NCI-H2227 (cell line): ENCODE measurements at regions not wholly inside any gene's neighbourhood (a gene's known extent, or its start where the extent isn't known, plus 50 kb on each side); places are given as distances from the start of the nearest gene placed in this dataset.

Source experiments
- DNase-seq: peaks from one replicate; lab custom pipeline; 2025; ENCODE audit not compliant: unreplicated experiment; lab: John Stamatoyannopoulos, UW

DNA sequence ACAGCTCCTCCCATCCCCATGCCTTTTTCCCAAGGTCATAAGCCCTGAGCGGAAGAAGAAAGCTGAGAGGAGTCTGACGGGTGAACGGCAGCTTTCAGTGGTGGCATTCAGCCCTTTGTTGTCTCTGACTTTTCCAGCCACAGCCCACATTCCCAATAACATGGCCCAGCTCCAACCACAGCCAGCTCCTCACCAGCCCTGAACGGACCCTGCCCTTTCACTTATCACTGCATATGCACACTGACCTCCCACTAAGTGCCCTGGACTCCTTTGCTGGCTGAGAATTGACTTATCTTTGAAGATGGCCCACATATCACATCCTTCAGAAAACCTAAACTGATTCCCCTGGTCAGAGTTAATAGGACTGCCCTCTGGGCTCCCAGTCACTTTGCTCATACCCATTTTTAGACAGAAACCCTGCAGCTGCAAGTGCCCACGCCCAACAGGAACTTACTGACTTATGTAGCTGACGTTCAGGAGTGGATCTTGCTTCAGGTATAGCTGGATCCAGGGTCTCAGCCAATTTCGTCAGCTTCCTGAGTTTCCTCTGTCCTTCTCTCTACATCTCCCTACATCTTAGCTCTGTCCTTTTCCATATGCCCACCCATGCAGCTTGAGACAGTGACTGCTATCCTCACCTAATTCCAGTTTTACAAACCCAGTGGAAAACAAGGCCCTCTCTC, 348.5 kb upstream of the PROK2 start:
- DNase-seq = no peak

- DNase-seq = no peak
Observed at GRCh38 chr3:72131899-72132298, 347.0 kb upstream of the PROK2 start.

- DNase-seq = no peak
Observed at GRCh38 chr3:72130565-72130964, 345.6 kb upstream of the PROK2 start.

- no peak for DNase-seq
Observed at GRCh38 chr3:72129501-72130094, 344.6 kb upstream of the PROK2 start.

- DNase-seq = no peak
Observed at GRCh38 chr3:72128921-72129320, 344.0 kb upstream of the PROK2 start.

DNA sequence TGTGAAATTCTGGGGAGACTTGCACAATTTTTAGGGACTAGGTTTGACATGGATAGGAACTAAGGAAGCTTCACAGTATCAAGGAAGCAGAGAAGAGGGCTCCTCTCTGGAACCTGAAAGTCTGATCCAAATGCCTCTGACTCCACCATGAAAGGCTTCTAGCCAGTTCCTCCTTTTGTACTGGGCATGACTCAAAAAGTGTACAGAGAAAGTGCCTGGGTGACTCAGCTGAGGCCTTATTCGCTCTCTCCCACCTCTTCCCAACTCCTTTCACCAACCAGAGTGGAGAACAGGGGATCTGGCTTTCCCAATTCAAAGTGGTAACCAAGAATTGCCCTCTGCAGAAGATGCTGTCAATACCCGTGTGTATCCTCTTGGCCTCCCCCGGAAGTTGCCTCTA, 342.9 kb upstream of the PROK2 start:
- DNase-seq = no peak

DNA sequence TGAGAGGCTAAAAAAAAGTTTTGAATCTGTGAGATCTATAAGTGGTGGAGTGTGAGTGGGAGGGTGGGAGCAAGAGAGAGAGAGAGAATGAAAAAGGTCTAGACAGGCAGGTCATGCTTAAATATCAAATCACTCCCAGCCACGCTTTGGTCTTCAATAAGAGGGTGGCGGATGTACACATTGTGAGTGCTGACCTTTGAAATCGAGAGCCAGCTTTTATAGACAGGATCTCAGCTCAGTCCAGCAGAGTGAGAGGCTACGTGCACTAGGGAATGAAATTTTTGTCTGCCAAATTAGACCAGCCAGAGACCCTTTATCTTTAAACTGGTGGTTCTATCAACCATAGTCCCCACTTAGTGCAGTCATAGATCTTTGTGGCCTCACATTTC, 342.3 kb upstream of the PROK2 start:
- no peak for DNase-seq

- DNase-seq = no peak
Observed at GRCh38 chr3:72126441-72127223, 341.7 kb upstream of the PROK2 start.

GRCh38 chr3:72123908-72124441, 339.0 kb upstream of the PROK2 start:
- DNase-seq = no peak

- no peak for DNase-seq
Observed at GRCh38 chr3:72120806-72121778, 336.1 kb upstream of the PROK2 start.

DNA sequence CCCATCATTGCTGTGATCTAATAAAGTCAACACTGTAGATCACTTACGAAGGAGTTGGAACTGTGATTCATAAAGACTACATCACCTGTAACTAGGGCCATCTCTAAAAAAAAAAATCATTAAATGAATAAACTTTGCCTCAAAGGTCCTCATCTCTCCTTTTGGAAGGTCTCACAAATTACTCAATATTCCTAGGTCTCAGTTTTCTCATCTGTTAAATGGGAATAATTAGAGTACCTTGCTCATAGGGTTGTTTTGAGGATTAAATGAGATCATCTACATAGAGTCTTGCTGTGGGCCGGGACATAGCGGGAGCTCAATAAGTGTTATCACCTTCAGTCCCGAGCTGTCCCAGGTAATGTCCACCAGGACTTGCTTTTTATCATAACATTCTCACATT, 335.1 kb upstream of the PROK2 start:
- no peak for DNase-seq

DNA sequence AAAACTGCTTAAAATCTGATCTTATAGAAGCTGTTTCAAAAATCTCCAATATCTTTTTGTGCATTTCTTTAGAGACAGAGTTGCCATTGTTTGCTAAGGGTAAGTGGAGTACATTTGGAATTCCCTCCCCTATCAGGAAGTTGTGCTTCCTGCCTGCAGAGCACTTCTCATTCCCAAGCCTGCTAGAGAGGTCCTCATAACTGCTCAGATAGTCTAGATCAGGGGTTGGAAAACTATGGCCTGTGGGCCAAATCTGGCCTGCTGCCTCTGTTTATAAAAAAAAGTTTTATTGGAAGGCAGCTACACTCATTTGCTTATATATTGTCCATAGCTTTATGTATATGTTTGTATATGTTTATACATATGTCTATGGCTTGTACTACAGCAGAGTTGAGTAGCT, 333.7 kb upstream of the PROK2 start:
- DNase-seq = no peak

GRCh38 chr3:72116226-72116625, 331.3 kb upstream of the PROK2 start:
- no peak for DNase-seq

GRCh38 chr3:72115307-72115706, 330.4 kb upstream of the PROK2 start:
- DNase-seq = no peak

- DNase-seq = no peak
Observed at GRCh38 chr3:72114773-72115172, 329.8 kb upstream of the PROK2 start.

DNA sequence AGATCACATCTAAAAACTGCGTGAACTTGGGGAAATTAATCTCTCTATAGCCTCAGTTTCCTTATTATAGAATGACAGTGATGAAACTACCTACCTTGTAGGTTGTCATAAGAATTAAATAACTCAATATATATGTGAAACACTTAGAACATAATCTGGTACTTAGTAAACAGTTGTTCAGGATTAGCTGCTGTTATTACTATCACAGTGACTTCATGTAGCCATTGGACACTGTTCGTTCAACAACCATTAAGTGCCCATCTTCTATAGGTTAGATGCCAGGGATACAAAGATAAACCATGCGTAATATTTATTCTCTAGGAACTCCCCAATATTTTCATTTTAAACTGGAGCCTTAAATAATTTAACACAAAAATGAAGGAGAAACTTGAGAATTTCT, 329.0 kb upstream of the PROK2 start:
- no peak for DNase-seq

DNA sequence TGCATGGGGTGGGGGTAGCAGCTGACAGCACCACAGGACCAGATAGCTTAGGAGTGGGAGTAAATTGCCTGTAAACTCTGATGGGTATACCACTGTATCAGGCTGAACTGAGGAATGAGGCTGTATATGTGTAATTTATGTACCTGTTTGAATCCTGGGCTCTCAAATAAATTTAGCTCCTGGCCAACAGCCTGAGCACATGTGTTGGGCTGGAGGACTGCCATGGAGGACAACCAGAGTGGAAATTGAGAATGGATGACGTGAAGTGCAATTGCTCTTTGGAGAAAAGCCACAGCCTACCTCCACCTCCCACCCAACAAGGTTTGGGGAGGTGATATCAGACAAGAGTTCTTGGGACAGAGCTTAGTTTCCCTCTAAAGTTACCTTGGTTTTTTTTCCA, 328.6 kb upstream of the PROK2 start:
- no peak for DNase-seq

DNA sequence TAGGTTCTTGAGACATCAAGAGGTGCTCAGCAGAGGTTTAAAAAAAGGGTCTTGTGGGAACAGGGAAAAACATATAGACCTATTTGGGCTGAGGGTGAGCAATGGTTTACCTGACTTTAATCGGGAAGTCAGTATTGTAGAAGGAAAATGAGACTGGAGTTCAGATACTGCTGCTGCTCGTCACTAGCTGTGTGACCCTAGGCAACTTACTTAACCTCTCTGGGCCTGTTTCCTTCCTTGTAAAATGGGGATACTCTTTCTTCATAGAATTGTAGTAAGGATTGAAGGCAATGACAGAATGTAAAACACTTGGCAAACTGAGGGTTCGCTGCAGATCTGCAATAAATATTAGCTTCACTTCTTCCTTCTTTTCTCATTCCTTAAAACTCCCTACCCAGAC, 327.5 kb upstream of the PROK2 start:
- DNase-seq = no peak

DNA sequence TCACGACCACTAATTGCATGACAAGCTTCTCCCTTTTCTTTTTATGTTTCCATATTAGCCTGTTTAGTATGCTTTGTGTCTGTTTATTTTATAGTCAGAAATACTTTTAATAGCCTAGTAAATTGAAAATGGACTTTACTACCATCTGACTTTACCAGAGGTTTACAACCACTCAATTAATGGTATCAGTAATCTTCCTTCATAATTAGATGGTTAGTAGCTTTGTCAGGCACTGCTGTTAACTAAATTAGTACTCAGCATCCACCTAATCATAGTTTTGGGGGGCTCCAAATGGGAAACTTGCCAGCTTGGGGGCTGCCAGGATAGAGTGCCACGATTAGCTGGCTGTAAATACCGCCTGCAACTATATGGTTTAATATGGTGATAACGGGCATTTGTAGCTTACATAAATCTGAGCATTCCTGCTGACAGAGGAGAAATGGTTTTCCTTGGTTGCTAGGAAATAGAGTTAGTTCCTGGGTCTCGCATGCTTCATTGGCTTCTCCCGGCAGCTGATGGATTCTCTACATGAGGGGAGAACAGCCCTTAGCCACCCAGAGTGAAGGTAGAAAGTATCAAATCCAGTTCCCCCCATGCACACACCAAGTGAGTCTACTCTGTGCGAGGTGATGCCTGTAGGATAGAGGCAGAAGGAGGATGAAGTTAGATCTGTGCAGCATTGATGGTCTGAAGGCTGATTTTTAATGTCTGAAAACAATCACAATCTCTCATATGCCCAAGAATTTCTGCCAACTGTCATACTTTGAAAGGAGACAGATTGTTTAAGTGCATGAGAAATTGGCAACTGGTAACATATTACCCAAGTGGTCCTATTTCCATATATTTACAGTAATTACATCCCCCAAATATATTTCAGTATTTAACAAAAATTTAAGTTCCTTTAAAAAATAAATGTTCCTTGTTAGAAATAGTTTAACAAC, 326.6 kb upstream of the PROK2 start:
- DNase-seq = no peak
